Fibroblast of skin of back (primary cell): ENCODE measurements at regions not wholly inside any gene's neighbourhood (a gene's known extent, or its start where the extent isn't known, plus 50 kb on each side); places are given as distances from the start of the nearest gene placed in this dataset.

Experiments used
- DNase-seq: peaks from one replicate; pipeline ENCODE4 v3.0.0-alpha.2; 2013

DNA sequence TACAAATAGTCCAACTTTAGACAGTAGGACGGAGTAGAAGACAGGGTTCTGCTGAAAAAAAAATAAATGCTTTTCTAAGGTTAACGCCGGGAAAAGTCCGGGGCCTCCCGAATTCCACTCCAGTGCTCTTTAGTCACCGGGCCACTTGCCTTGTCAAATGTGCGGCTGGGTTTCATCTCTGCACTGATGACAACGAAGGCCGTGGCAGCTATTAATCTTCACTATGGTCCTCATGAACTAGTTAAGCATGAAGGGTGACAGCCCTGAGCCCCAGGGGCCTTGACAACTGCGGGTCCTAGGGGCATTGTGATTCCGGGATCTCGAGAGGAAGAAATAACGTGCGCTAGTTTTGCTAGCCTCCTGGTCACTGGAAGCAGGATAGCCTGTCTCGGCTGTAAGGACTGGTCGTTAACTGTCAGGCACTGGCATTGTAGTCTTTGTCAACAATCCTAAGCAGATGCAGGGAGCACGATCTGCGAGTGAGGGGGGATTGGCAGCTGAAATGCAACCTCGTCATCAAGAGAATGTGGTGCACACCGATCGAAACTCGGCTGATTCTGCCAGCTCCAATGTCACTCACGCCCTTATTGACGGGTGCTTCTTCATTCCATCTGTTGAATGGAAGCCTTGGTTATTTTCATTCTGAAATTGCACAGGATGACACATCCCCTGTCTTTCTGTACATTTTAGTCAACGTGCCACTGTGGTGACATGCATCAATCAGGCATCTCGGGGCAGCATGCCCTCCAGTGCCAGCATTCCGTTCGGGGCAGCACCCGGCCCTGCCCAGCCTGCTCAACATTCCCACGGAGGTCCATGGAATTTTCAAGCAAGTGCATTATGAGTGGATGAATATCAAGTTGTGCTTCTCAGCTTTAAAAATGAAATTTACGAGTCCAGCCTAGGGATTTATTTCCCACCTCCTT, 51.6 kb upstream of the MGMT start:
- no peak for DNase-seq

DNA sequence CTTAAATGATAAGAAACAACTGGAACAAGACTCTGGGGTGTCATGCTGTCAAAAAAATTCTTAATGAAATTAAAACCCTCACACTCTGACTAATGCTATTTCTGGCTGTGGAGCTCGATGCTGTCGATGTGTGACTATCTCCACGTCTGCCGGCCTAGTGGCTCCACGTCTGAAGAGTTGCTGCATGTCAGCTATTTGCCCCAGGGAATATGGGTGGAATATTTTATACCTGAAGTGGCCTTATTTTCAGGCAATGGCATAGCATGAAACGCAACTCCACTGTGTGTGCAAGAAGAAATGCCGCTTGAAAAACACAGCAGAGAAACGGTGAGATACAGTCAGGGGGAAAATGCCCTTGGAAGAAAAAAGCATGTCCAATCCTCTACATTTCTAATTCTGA, 50.9 kb upstream of the MGMT start:
- DNase-seq, result no peak

- DNase-seq, result peak; percentile 40
Observed at GRCh38 chr10:129416956-129417765, 49.9 kb upstream of the MGMT start.
